HEK293T (cell line): ENCODE measurements at regions not wholly inside any gene's neighbourhood (a gene's known extent, or its start where the extent isn't known, plus 50 kb on each side); places are given as distances from the start of the nearest gene placed in this dataset.

Experiments
- BHLHE40 ChIP-seq: fragments of 450-650 bp; IDR thresholded peaks from 2 replicates; pipeline ENCODE4 v1.6.1; 2016; ENCODE audit warnings: mild to moderate bottlenecking, moderate library complexity, borderline replicate concordance
- ELF4 ChIP-seq: fragments of 450-650 bp; IDR thresholded peaks from 2 replicates; pipeline ENCODE4 v1.6.1; 2017; ENCODE audit warnings: antibody characterized with exemption
- FOXA1 ChIP-seq: fragments of 450-650 bp; IDR thresholded peaks from 2 replicates; pipeline ENCODE4 v1.6.1; 2016; ENCODE audit warnings: mild to moderate bottlenecking
- FOXK2 ChIP-seq: fragments of 450-650 bp; IDR thresholded peaks from 2 replicates; pipeline ENCODE4 v1.6.1; 2016; ENCODE audit warnings: mild to moderate bottlenecking
- FOXM1 ChIP-seq: fragments of 450-650 bp; IDR thresholded peaks from 2 replicates; pipeline ENCODE4 v1.6.1; 2017; ENCODE audit warnings: mild to moderate bottlenecking, borderline replicate concordance
- HDGF ChIP-seq: fragments of 450-650 bp; IDR thresholded peaks from 2 replicates; pipeline ENCODE4 v1.6.1; 2017; ENCODE audit warnings: antibody characterized with exemption, borderline replicate concordance
- L3MBTL2 ChIP-seq: fragments of 450-650 bp; conservative IDR thresholded peaks from 2 replicates; pipeline ENCODE4 v1.6.1; 2016; ENCODE audit warnings: mild to moderate bottlenecking
- NFRKB ChIP-seq: fragments of 450-650 bp; IDR thresholded peaks from 2 replicates; pipeline ENCODE4 v1.6.1; 2016; ENCODE audit warnings: mild to moderate bottlenecking, moderate library complexity
- SP1 ChIP-seq: fragments of 450-650 bp; IDR thresholded peaks from 2 replicates; pipeline ENCODE4 v1.6.1; 2017
- SUZ12 ChIP-seq: fragments of 450-650 bp; IDR thresholded peaks from 2 replicates; pipeline ENCODE4 v1.6.1; 2016; ENCODE audit warnings: mild to moderate bottlenecking
- ZNF384 ChIP-seq: fragments of 450-650 bp; IDR thresholded peaks from 2 replicates; pipeline ENCODE4 v1.6.1; 2016
- TF ChIP-seq, protein P1 (sequence below): fragments of 450-650 bp; IDR thresholded peaks from 2 replicates; pipeline ENCODE4 v1.6.1; 2016

- no peak for TF ChIP-seq FOXA1
- no peak for TF ChIP-seq NFRKB
- TF ChIP-seq, protein P1, sequence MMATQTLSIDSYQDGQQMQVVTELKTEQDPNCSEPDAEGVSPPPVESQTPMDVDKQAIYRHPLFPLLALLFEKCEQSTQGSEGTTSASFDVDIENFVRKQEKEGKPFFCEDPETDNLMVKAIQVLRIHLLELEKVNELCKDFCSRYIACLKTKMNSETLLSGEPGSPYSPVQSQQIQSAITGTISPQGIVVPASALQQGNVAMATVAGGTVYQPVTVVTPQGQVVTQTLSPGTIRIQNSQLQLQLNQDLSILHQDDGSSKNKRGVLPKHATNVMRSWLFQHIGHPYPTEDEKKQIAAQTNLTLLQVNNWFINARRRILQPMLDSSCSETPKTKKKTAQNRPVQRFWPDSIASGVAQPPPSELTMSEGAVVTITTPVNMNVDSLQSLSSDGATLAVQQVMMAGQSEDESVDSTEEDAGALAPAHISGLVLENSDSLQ = no peak
- TF ChIP-seq SP1 = no peak
- no peak for TF ChIP-seq SUZ12
- no peak for TF ChIP-seq HDGF
- no peak for TF ChIP-seq FOXK2
- TF ChIP-seq L3MBTL2 = no peak
- no peak for TF ChIP-seq FOXM1
- no peak for TF ChIP-seq ELF4
- TF ChIP-seq BHLHE40 = no peak
- TF ChIP-seq ZNF384 = no peak
Measured at GRCh38 chr9:30010691-30011090, 2373.8 kb upstream of the ACO1 start.
